HEK293T (cell line): ENCODE measurements at regions not wholly inside any gene's neighbourhood (a gene's known extent, or its start where the extent isn't known, plus 50 kb on each side); places are given as distances from the start of the nearest gene placed in this dataset.

ENCODE experiments used
- CTCF ChIA-PET: fragments of 350-600 bp; formaldehyde crosslinking; extraction: SDS; loops from one replicate; lab custom pipeline; 2021; ENCODE audit warnings: antibody characterized with exemption, inconsistent platforms; lab: Yijun Ruan, JAX
- POLR2A ChIA-PET: fragments of 350-600 bp; formaldehyde crosslinking; extraction: SDS; loops from one replicate; lab custom pipeline; 2020; ENCODE audit warnings: antibody characterized with exemption, inconsistent platforms; lab: Yijun Ruan, JAX
- DNase-seq: peaks from one replicate; pipeline ENCODE4 v3.0.0; 2012; ENCODE audit warnings: mixed read lengths; ENCODE audit errors: extremely low spot score
- ARNT ChIP-seq: fragments of 450-650 bp; IDR thresholded peaks from 2 replicates; pipeline ENCODE4 v1.6.1; 2017; ENCODE audit warnings: mild to moderate bottlenecking
- BHLHE40 ChIP-seq: fragments of 450-650 bp; IDR thresholded peaks from 2 replicates; pipeline ENCODE4 v1.6.1; 2016; ENCODE audit warnings: mild to moderate bottlenecking, moderate library complexity, borderline replicate concordance
- CTBP1 ChIP-seq: fragments of 450-650 bp; IDR thresholded peaks from 2 replicates; pipeline ENCODE4 v1.6.1; 2016; ENCODE audit warnings: borderline replicate concordance
- ELF4 ChIP-seq: fragments of 450-650 bp; IDR thresholded peaks from 2 replicates; pipeline ENCODE4 v1.6.1; 2017; ENCODE audit warnings: antibody characterized with exemption
- FOXA1 ChIP-seq: fragments of 450-650 bp; IDR thresholded peaks from 2 replicates; pipeline ENCODE4 v1.6.1; 2016; ENCODE audit warnings: mild to moderate bottlenecking
- FOXK2 ChIP-seq: fragments of 450-650 bp; IDR thresholded peaks from 2 replicates; pipeline ENCODE4 v1.6.1; 2016; ENCODE audit warnings: mild to moderate bottlenecking
- FOXM1 ChIP-seq: fragments of 450-650 bp; IDR thresholded peaks from 2 replicates; pipeline ENCODE4 v1.6.1; 2017; ENCODE audit warnings: mild to moderate bottlenecking, borderline replicate concordance
- HDGF ChIP-seq: fragments of 450-650 bp; IDR thresholded peaks from 2 replicates; pipeline ENCODE4 v1.6.1; 2017; ENCODE audit warnings: antibody characterized with exemption, borderline replicate concordance
- L3MBTL2 ChIP-seq: fragments of 450-650 bp; conservative IDR thresholded peaks from 2 replicates; pipeline ENCODE4 v1.6.1; 2016; ENCODE audit warnings: mild to moderate bottlenecking
- LEF1 ChIP-seq: fragments of 450-650 bp; IDR thresholded peaks from 2 replicates; pipeline ENCODE4 v1.6.1; 2017; ENCODE audit warnings: mild to moderate bottlenecking, borderline replicate concordance
- NFRKB ChIP-seq: fragments of 450-650 bp; IDR thresholded peaks from 2 replicates; pipeline ENCODE4 v1.6.1; 2016; ENCODE audit warnings: mild to moderate bottlenecking, moderate library complexity
- SP1 ChIP-seq: fragments of 450-650 bp; IDR thresholded peaks from 2 replicates; pipeline ENCODE4 v1.6.1; 2017
- SUZ12 ChIP-seq: fragments of 450-650 bp; IDR thresholded peaks from 2 replicates; pipeline ENCODE4 v1.6.1; 2016; ENCODE audit warnings: mild to moderate bottlenecking
- TARDBP ChIP-seq: fragments of 450-650 bp; IDR thresholded peaks from 2 replicates; pipeline ENCODE4 v1.6.1; 2016
- ZNF384 ChIP-seq: fragments of 450-650 bp; IDR thresholded peaks from 2 replicates; pipeline ENCODE4 v1.6.1; 2016
- TF ChIP-seq, protein P1 (sequence below): fragments of 450-650 bp; IDR thresholded peaks from 2 replicates; pipeline ENCODE4 v1.6.1; 2016

DNA sequence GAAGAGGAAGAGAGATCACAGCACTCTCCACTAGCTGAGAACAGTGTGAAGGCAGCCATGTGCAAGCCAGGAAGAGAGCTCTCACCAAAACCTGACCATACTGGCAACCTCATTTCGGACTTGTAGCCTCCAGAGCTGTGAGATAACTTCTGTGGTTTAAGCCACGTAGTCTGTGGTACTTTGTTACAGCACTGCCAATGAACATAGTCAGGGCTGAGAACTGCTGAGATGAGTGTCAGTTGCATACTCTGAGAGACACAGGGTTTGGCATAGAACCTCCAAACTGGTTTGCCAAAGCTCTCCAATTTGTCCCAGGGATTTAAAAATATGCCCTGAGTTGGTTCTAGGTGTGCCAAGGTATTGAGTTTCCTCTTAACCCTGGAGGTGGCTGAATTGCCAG, 218.6 kb downstream of the ATP23 start:
- ChIA-PET CTCF (no interaction called here), POLR2A (no interaction called here)
- DNase-seq: no peak
- TF ChIP-seq CTBP1 (no peak), NFRKB (no peak), LEF1 (no peak), FOXK2 (no peak), TARDBP (no peak), SP1 (no peak), ARNT (no peak)

DNA sequence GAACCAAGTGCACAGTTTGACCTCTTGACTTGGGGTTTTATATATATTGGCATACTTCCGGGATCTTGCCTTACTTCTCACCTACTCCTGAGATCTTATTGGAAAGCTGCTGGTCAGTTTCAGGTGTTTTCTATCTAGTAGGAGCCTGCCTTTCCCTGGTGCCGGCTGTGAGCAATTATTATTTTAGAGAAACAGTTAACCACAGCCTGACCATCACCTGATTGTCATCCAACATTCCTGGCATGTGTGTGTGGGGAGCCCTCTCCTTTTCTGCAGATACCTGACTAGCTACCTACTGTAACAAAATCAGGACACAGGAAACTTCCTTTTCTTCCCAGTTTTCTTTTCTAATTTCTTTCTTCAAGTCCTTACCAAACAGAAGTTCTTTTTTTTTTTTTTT, 220.4 kb downstream of the ATP23 start:
- no peak for DNase-seq
- ChIA-PET POLR2A (no interaction called here), CTCF (no interaction called here)
- TF ChIP-seq L3MBTL2 (no peak), SUZ12 (no peak), FOXM1 (no peak), BHLHE40 (no peak), ARNT (no peak), CTBP1 (no peak), HDGF (no peak), TARDBP (no peak), FOXA1 (no peak), ELF4 (no peak), LEF1 (no peak), ZNF384 (no peak), SP1 (no peak), NFRKB (no peak), FOXK2 (no peak)
- TF ChIP-seq, protein P1, sequence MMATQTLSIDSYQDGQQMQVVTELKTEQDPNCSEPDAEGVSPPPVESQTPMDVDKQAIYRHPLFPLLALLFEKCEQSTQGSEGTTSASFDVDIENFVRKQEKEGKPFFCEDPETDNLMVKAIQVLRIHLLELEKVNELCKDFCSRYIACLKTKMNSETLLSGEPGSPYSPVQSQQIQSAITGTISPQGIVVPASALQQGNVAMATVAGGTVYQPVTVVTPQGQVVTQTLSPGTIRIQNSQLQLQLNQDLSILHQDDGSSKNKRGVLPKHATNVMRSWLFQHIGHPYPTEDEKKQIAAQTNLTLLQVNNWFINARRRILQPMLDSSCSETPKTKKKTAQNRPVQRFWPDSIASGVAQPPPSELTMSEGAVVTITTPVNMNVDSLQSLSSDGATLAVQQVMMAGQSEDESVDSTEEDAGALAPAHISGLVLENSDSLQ: no peak

DNA sequence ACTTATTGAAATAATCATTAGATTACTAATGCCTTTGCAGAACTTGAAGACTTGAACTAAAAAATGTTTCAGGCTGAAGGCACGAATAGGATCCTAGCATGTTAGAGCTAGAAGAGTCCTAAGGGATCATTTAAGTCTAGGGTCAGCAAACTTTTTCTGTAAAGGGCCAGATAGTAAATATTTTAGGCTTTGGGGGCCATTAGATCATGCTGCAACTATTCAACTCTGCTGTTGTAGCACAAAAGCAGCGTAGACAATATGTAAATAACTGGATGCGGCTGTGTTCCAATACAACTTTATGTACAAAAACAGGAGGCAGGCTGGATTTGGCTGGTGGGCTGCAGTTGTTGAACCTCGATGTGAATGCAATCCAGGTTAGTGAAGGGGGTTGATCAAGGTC, 221.7 kb downstream of the ATP23 start:
- ChIA-PET CTCF (no interaction called here), POLR2A (no interaction called here)
- TF ChIP-seq FOXM1 (no peak), SUZ12 (no peak), TARDBP (no peak), FOXA1 (no peak), ELF4 (no peak), LEF1 (no peak)
- TF ChIP-seq, protein P1: no peak
- DNase-seq: no peak

DNA sequence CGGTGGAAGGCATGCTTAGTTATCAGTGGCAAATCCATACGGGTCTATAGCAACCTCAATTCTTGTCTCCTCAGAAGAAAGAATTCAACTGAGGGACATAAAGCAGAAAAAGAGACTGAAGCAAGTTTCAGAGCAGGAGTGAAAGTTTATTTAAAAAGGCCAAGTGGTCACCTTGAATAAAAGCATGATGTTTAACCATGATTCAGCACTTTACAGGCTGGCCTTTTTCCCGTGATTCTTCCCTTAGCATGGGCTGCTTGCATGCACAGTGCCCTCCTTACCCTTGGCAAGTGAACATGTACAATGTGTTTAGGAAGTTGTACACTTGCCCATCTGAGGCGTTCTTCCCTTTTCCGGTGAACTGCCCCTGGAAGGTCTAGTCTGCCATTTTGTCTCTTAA, 225.3 kb downstream of the ATP23 start:
- TF ChIP-seq CTBP1 (no peak), ELF4 (no peak), L3MBTL2 (no peak)
- CTCF ChIA-PET: no interaction called here
- POLR2A ChIA-PET: no interaction called here
- no peak for DNase-seq

DNA sequence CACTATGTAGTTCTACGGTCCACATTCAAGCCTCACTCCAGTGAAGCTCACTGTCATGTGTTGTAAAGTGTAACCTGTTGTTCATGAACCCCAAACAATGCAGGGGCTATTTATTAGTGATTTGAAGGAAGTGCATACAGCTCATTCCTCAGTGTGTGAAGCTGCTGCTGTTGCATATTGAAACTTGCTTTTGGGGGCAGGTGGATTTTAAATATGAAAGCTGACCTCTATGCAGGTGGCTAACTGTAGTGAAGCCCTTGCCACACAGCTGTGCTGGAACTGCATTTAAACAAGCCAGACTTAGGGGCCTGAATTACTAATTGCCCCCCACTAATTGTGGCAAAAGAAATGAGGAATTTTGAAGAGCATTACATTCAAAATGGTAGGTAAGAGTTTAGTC, 226.3 kb downstream of the ATP23 start:
- CTCF ChIA-PET: no interaction called here
- POLR2A ChIA-PET: no interaction called here
- TF ChIP-seq TARDBP (no peak), HDGF (no peak), SP1 (no peak), FOXM1 (no peak), ZNF384 (no peak), BHLHE40 (no peak), ARNT (no peak), SUZ12 (no peak), FOXK2 (no peak), NFRKB (no peak), CTBP1 (no peak), L3MBTL2 (no peak)
- no peak for DNase-seq

DNA sequence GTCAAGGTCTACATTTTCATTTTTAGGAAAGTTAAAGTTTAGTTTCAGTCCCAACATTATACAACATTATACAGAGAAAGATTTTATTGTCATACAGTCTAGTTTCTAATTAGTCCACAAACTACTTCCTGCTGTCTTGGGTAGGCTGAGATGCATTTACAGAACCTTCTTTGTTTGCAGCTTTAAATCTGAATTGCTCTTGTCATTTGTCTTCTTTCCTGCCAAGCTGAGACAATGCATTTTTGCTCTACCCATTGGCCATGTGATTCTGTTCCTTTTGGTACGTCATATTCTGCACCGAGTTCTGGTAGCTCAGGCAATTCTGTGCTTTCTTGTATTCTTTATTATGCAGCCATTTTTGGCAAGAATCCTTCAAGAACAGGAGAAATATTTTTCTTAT, 228.5 kb downstream of the ATP23 start:
- ChIA-PET POLR2A (no interaction called here), CTCF (no interaction called here)
- DNase-seq: no peak
- TF ChIP-seq TARDBP (no peak), FOXA1 (no peak), HDGF (no peak)

DNA sequence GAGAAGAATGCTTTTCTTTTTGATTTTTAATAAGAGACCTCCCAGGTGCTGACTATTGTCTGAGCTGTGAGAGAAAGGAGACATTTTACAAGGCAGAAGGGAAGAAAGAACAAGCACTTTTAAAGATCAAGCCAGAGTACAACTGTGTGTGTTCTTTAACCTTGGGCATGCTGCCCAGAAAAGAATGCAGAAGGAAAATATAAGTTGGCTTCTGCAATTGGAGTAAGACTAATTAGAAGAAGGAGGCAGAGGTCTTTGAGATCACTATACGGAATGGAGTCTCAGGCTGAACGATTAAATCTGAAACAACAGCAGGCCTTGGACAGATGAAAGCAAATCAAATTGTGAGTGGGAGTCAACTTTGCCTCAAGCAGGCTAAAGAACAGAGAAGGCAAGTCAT, 230.5 kb downstream of the ATP23 start:
- POLR2A ChIA-PET: no interaction called here
- CTCF ChIA-PET: interaction anchor here (0.6 kb wide), 1 partner anchor 11 kb away, joined by 3 read pairs; no protein-coding TSS in a partner anchor
- TF ChIP-seq, protein P1: no peak
- no peak for TF ChIP-seq SUZ12
- TF ChIP-seq HDGF: no peak
- TF ChIP-seq TARDBP: no peak
- no peak for TF ChIP-seq LEF1
- no peak for TF ChIP-seq SP1
- no peak for TF ChIP-seq FOXA1
- TF ChIP-seq FOXM1: no peak
- TF ChIP-seq NFRKB: no peak
- no peak for DNase-seq
